B cell (primary cell): ENCODE measurements at regions not wholly inside any gene's neighbourhood (a gene's known extent, or its start where the extent isn't known, plus 50 kb on each side); places are given as distances from the start of the nearest gene placed in this dataset.

Experiments
- ATAC-seq: fragments of 200-7000 bp; cut with Tn5 transposase; one replicate; pipeline ENCODE4 v1.10.0; 2021; ENCODE audit warnings: low read depth, mild to moderate bottlenecking, moderate number of reproducible peaks, moderate library complexity
- CTCF ChIA-PET: fragments of 350-600 bp; sonication (Branson Sonifier 250); formaldehyde crosslinking; loops from one replicate; lab custom pipeline; 2021; ENCODE audit warnings: antibody characterized with exemption, inconsistent platforms; lab: Charles Lee
- POLR2A ChIA-PET: fragments of 350-600 bp; sonication (Branson Sonifier 250); formaldehyde crosslinking; loops from one replicate; lab custom pipeline; 2021; ENCODE audit warnings: antibody characterized with exemption; lab: Charles Lee
- DNase-seq: peaks from one replicate; pipeline ENCODE4 v3.0.0; 2013
- H2AFZ ChIP-seq: 2 replicates; pipeline ENCODE4 v1.6.1; 2012; ENCODE audit warnings: mild to moderate bottlenecking, low read depth, low read length; ENCODE audit not compliant: insufficient read depth, poor library complexity, severe bottlenecking
- H3K27ac ChIP-seq, 2 donors: 1 replicate in 1 of 2; 2 replicates in 1 of 2; pipeline ENCODE4 v1.5.1; 2012 to 2013; ENCODE audit warnings: low read length in 2 of 2, mild to moderate bottlenecking in 2 of 2, moderate library complexity in 1 of 2
- H3K27me3 ChIP-seq, 4 experiments: fragments of 200-600 bp in 1 of 4; sonication (generic) in 1 of 4; replicated peaks in 1 of 4; 1 replicate in 2 of 4; 2 replicates in 2 of 4; pipeline versions ENCODE4 v1.6.1 to v1.7.0; 2013 to 2016; ENCODE audit warnings: low read length in 3 of 4, mild to moderate bottlenecking in 2 of 4, mixed read lengths in 1 of 4, moderate library complexity in 1 of 4; ENCODE audit not compliant: insufficient read depth in 4 of 4, control insufficient read depth in 3 of 4; ENCODE audit errors: control extremely low read depth in 1 of 4
- H3K36me3 ChIP-seq, 2 experiments: replicated peaks in 1 of 2; 1 replicate in 1 of 2; 2 replicates in 1 of 2; pipeline versions ENCODE4 v1.6.1 to v1.7.1; 2013; ENCODE audit warnings: low read length in 1 of 2; ENCODE audit not compliant: insufficient read depth in 2 of 2, control insufficient read depth in 1 of 2; ENCODE audit errors: control extremely low read depth in 1 of 2, extremely low read depth in 1 of 2
- H3K4me1 ChIP-seq, 2 donors: fragments of 200-600 bp in 1 of 2; sonication (generic) in 1 of 2; 1 replicate in 1 of 2; 2 replicates in 1 of 2; pipeline versions ENCODE4 v1.5.1 to v1.6.1; 2013 to 2017; ENCODE audit warnings: low read length in 2 of 2; ENCODE audit not compliant: control insufficient read depth in 2 of 2, insufficient read depth in 2 of 2
- H3K4me2 ChIP-seq: replicated peaks from 2 replicates; pipeline ENCODE3; 2012; ENCODE audit warnings: mild to moderate bottlenecking, low read depth, low read length; ENCODE audit not compliant: poor library complexity, severe bottlenecking
- H3K4me3 ChIP-seq, 5 experiments: fragments of 200-600 bp in 1 of 5; sonication (generic) in 1 of 5; 1 replicate in 3 of 5; 2 replicates in 2 of 5; pipeline versions ENCODE4 v1.5.1 to v1.7.0; 2011 to 2016; ENCODE audit warnings: low read length in 4 of 5, mild to moderate bottlenecking in 4 of 5, low read depth in 2 of 5, control low read depth in 1 of 5, moderate library complexity in 1 of 5; ENCODE audit not compliant: insufficient read depth in 1 of 5; ENCODE audit errors: control extremely low read depth in 1 of 5, extremely low read depth in 1 of 5
- H3K79me2 ChIP-seq: fragments of 200-600 bp; sonication (generic); one replicate; pipeline ENCODE4 v1.6.0; 2016; ENCODE audit warnings: low read length; ENCODE audit not compliant: control insufficient read depth, insufficient read depth
- H3K9ac ChIP-seq: fragments of 200-600 bp; sonication (generic); 2 replicates; pipeline ENCODE4 v1.6.1; 2017; ENCODE audit warnings: mild to moderate bottlenecking, low read length, moderate library complexity
- H3K9me3 ChIP-seq, 3 donors: one replicate each; pipeline versions ENCODE4 v1.6.1 to v1.7.1; 2013; ENCODE audit warnings: low read length in 2 of 3; ENCODE audit not compliant: control insufficient read depth in 2 of 3, insufficient read depth in 1 of 3; ENCODE audit errors: control extremely low read depth in 1 of 3
- H4K20me1 ChIP-seq: 2 replicates; pipeline ENCODE4 v1.6.0; 2012; ENCODE audit warnings: mild to moderate bottlenecking, low read length; ENCODE audit not compliant: insufficient read depth, control insufficient read depth, poor library complexity, severe bottlenecking
- H3K27ac Mint-ChIP-seq: one replicate; pipeline ENCODE4 v1.8.0; 2021; ENCODE audit warnings: mixed read lengths
- H3K27me3 Mint-ChIP-seq: one replicate; pipeline ENCODE4 v1.8.0; 2021; ENCODE audit warnings: mixed read lengths
- H3K4me1 Mint-ChIP-seq: one replicate; pipeline ENCODE4 v1.8.0; 2021; ENCODE audit warnings: mixed read lengths
- H3K4me3 Mint-ChIP-seq: one replicate; pipeline ENCODE4 v1.8.0; 2021; ENCODE audit warnings: mixed read lengths
- H3K9me3 Mint-ChIP-seq: one replicate; pipeline ENCODE4 v1.8.0; 2022; ENCODE audit warnings: mixed read lengths; ENCODE audit not compliant: insufficient read depth
- CTCF ChIP-seq: fragments of 200-600 bp; IDR thresholded peaks from one replicate; pipeline ENCODE4 v1.8.0; 2022; ENCODE audit warnings: antibody characterized with exemption, mild to moderate bottlenecking
- EZH2 ChIP-seq: IDR thresholded peaks from 2 replicates; pipeline ENCODE4 v1.6.1; 2012; ENCODE audit warnings: borderline replicate concordance, low read depth, mild to moderate bottlenecking, moderate library complexity, low read length; ENCODE audit not compliant: insufficient read depth, poor library complexity, severe bottlenecking
- WGBS: methylation state at CpG from one replicate; pipeline ENCODE4 v1.1.5; 2013; ENCODE audit warnings: missing lambda C conversion rate; ENCODE audit not compliant: insufficient coverage; 5-methylcytosine and 5-hydroxymethylcytosine counted together
- intact Hi-C: fragments of 100-400 bp; cut with micrococcal nuclease; formaldehyde crosslinking; loops from one replicate; pipeline ENCODE4 v1.10.0; 2022

GRCh38 chr4:34158878-34159277 is 2085.4 kb downstream of the ARAP2 start:
- DNase-seq = no peak
- intact Hi-C loops = no loop called here
- Histone ChIP-seq H3K4me2 (no peak overlapping the region), H3K79me2 (no peaks in the 10 kb centered on the region), H2AFZ (no peak overlapping the region), H3K27me3 (no peaks in the 10 kb centered on the region), H3K36me3 (no peaks in the 10 kb centered on the region), H4K20me1 (no peaks in the 10 kb centered on the region), H3K4me3 (no peak overlapping the region), H3K9me3 (no peaks in the 10 kb centered on the region), H3K9ac (no peak overlapping the region), H3K4me1 (no peaks in the 10 kb centered on the region), H3K27ac (no peak overlapping the region)
- H3K27me3 Mint-ChIP-seq = no peaks in the 10 kb centered on the region
- H3K4me3 Mint-ChIP-seq = no peak overlapping the region
- ChIA-PET CTCF (no interaction called here), POLR2A (no interaction called here)
- H3K4me1 Mint-ChIP-seq = no peaks in the 10 kb centered on the region
- H3K27ac Mint-ChIP-seq = no peak overlapping the region
- H3K9me3 Mint-ChIP-seq = no peaks in the 10 kb centered on the region
- no peak for ATAC-seq
- WGBS = no CpG with 5 or more reads among the region's 1 CpG
- TF ChIP-seq CTCF (no peak), EZH2 (no peak)

GRCh38 chr4:34170946-34171345 is 2073.4 kb downstream of the ARAP2 start:
- Mint-ChIP-seq H3K27me3 (no peaks in the 10 kb centered on the region), H3K4me3 (no peak overlapping the region)
- POLR2A ChIA-PET = no interaction called here

More at GRCh38 chr4:34170946-34171345, 2073.4 kb downstream of the ARAP2 start:
- H3K9me3 ChIP-seq = peaks cover 0 to 1% (median 0%) of the 10 kb centered on the region in 3 donors
- WGBS = no CpG with 5 or more reads among the region's 1 CpG
- Mint-ChIP-seq H3K9me3 (peaks cover 2% of the 10 kb centered on the region), H3K27ac (no peak overlapping the region), H3K4me1 (no peaks in the 10 kb centered on the region)
- intact Hi-C loops = no loop called here
- no peaks in the 10 kb centered on the region for H3K4me1 ChIP-seq
- no peaks in the 10 kb centered on the region for H3K79me2 ChIP-seq
- no peaks in the 10 kb centered on the region for H4K20me1 ChIP-seq
- no peak overlapping the region for H3K4me3 ChIP-seq
- no peak for TF ChIP-seq EZH2
- no peak for TF ChIP-seq CTCF
- no peaks in the 10 kb centered on the region for H3K27me3 ChIP-seq
- no peak overlapping the region for H2AFZ ChIP-seq
- no peaks in the 10 kb centered on the region for H3K36me3 ChIP-seq
- CTCF ChIA-PET = no interaction called here
- DNase-seq (no peak), ATAC-seq (no peak)
- H3K9ac ChIP-seq = no peak overlapping the region
- H3K27ac ChIP-seq = no peak overlapping the region
- no peak overlapping the region for H3K4me2 ChIP-seq
